ENCODE measurements at regions not wholly inside any gene's neighbourhood (a gene's known extent, or its start where the extent isn't known, plus 50 kb on each side); places are given as distances from the start of the nearest gene placed in this dataset.

DNA sequence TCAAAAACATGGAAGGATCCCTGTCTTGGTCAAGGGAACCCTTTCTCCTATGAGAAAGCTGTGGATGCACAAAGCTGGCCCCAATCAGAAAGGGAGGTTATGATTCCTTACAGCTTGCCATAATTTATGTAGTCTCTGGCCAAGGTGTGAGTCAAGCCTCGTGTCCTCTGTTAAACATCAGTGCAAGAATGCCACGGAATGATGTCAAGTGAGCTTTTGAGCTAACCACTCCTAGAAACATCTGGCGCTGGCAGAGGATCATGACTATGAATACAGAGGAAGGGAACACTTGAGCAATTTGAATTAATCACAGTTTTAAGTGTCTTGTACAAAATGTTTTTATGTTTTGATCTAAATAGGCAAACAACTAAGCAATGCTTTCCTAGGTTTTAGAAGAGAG is 51.5 kb upstream of the RAP2C start:
- H3K4me3 ChIP-seq (ENCODE audit: low read depth, low read length): no peak overlapping the region
- TF ChIP-seq, protein P1, sequence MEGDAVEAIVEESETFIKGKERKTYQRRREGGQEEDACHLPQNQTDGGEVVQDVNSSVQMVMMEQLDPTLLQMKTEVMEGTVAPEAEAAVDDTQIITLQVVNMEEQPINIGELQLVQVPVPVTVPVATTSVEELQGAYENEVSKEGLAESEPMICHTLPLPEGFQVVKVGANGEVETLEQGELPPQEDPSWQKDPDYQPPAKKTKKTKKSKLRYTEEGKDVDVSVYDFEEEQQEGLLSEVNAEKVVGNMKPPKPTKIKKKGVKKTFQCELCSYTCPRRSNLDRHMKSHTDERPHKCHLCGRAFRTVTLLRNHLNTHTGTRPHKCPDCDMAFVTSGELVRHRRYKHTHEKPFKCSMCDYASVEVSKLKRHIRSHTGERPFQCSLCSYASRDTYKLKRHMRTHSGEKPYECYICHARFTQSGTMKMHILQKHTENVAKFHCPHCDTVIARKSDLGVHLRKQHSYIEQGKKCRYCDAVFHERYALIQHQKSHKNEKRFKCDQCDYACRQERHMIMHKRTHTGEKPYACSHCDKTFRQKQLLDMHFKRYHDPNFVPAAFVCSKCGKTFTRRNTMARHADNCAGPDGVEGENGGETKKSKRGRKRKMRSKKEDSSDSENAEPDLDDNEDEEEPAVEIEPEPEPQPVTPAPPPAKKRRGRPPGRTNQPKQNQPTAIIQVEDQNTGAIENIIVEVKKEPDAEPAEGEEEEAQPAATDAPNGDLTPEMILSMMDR (IDR thresholded peaks at IDR 0.05; ENCODE audit: low read depth, low read length): no peak

GRCh38 chrX:132270021-132270420 is 50.8 kb upstream of the RAP2C start:
- H3K4me3 ChIP-seq (ENCODE audit: low read depth, low read length): no peak overlapping the region
- TF ChIP-seq, protein P1 (IDR thresholded peaks at IDR 0.05; ENCODE audit: low read depth, low read length): no peak

Measured in WI38 (cell line).